Left ventricle myocardium inferior (tissue), 1 donor: ENCODE measurements at regions not wholly inside any gene's neighbourhood (a gene's known extent, or its start where the extent isn't known, plus 50 kb on each side); places are given as distances from the start of the nearest gene placed in this dataset.

ENCODE experiments used
- DNase-seq: peaks from one replicate; pipeline ENCODE4 v3.0.0-alpha.2; 2020
- H3K27ac ChIP-seq: fragments of 200-600 bp; replicated peaks from 2 replicates; pipeline ENCODE4 v1.8.0; 2021
- H3K27me3 ChIP-seq: fragments of 200-600 bp; 2 replicates; pipeline ENCODE4 v1.8.0; 2021; ENCODE audit warnings: low read depth
- H3K36me3 ChIP-seq: fragments of 200-600 bp; 2 replicates; pipeline ENCODE4 v1.8.0; 2021
- H3K4me1 ChIP-seq: fragments of 200-600 bp; 2 replicates; pipeline ENCODE4 v1.8.0; 2021
- H3K4me3 ChIP-seq: fragments of 200-600 bp; 2 replicates; pipeline ENCODE4 v1.8.0; 2021; ENCODE audit warnings: mild to moderate bottlenecking, moderate library complexity
- H3K9me3 ChIP-seq: fragments of 200-600 bp; replicated peaks from 2 replicates; pipeline ENCODE4 v1.8.0; 2021
- CTCF ChIP-seq: fragments of 200-600 bp; IDR thresholded peaks from 2 replicates; pipeline ENCODE4 v1.8.0; 2021; ENCODE audit warnings: antibody characterized with exemption, mild to moderate bottlenecking, borderline replicate concordance
- intact Hi-C: fragments of 100-400 bp; cut with micrococcal nuclease; formaldehyde crosslinking; loops from one replicate; pipeline ENCODE4 v1.11.0; 2022
- donor health status: DM: no; HTN: yes; CAD: no; lungs with severe emphysema.

DNA sequence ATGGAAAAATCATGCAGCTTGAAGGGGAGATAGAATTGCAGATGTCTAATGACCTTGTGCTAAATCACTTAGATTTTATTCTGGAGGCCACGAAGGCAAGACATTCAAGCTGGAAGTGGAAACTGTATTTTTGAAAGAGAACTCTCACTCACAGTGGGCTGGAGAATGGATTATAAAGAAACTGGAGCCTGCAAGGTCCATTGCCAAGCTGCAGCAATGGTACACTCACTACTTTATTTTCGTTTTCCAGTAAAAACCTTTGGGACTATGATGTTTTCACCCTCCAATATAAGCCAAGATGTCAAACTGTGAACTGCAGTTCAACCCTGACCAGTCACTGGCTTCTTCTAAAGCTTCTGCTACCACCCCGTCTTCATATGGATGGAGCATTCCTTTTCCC, 62.0 kb downstream of the SKIDA1 start:
- TF ChIP-seq CTCF = no peak
- Histone ChIP-seq H3K27me3 (no peaks in the 10 kb centered on the region), H3K27ac (no peak overlapping the region), H3K9me3 (peaks cover 4% of the 10 kb centered on the region), H3K4me3 (no peak overlapping the region), H3K36me3 (no peaks in the 10 kb centered on the region), H3K4me1 (no peaks in the 10 kb centered on the region)
- no peak for DNase-seq
- intact Hi-C loops = no loop called here

GRCh38 chr10:21458126-21458871, 67.2 kb downstream of the SKIDA1 start:
- Histone ChIP-seq H3K9me3 (peaks cover 25% of the 10 kb centered on the region), H3K4me1 (no peaks in the 10 kb centered on the region), H3K4me3 (no peak overlapping the region), H3K36me3 (no peaks in the 10 kb centered on the region), H3K27me3 (no peaks in the 10 kb centered on the region), H3K27ac (no peak overlapping the region)
- intact Hi-C loops = no loop called here
- no peak for DNase-seq
- no peak for TF ChIP-seq CTCF

DNA sequence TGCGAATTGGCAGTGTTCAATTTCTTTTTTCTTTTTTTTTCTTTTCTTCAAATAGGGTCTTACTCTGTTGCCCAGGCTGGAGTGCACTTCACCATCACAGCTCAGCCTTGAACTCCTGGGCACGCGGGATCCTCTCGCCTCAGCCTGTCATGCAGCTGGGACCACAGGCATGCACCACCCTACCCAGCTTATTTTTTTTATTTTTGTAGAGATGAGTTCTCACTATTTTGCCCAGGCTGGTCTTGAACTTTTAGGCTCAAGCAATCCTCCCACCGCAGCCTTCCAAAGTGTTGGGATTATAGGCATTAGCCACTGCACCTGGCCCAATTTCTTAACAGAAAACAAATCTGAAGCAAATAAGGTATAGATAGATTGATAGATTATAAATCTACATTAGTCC, 69.3 kb downstream of the SKIDA1 start:
- H3K4me3 ChIP-seq = no peak overlapping the region
- intact Hi-C loops = no loop called here
- no peaks in the 10 kb centered on the region for H3K4me1 ChIP-seq
- H3K36me3 ChIP-seq = no peaks in the 10 kb centered on the region
- H3K27ac ChIP-seq = no peak overlapping the region
- no peaks in the 10 kb centered on the region for H3K27me3 ChIP-seq
- DNase-seq = no peak
- H3K9me3 ChIP-seq = peaks cover 25% of the 10 kb centered on the region
- TF ChIP-seq CTCF = no peak

DNA sequence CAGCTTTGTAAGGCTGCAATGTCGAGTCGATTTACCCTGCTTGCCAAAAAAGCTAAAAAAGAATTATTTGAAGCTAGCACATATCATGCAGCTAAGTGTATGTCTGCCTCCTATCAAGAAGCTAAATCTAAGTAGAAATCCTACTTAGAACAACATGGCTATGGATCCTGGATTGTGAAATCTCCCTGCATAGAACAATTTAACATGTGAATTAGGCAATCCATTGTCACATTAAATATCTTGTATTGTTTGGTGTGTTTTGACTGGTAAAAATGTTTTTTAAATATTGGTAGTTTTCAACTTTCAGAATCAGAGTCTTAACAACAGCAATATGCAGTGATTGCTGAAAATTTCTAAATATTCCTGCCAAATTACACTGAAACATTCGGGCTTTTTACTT, 73.3 kb downstream of the SKIDA1 start:
- H3K4me3 ChIP-seq = no peak overlapping the region
- no peak overlapping the region for H3K27ac ChIP-seq
- no peaks in the 10 kb centered on the region for H3K36me3 ChIP-seq
- H3K9me3 ChIP-seq = peaks cover 36% of the 10 kb centered on the region
- intact Hi-C loops = no loop called here
- no peaks in the 10 kb centered on the region for H3K4me1 ChIP-seq
- no peak for TF ChIP-seq CTCF
- H3K27me3 ChIP-seq = no peaks in the 10 kb centered on the region
- DNase-seq = no peak

- TF ChIP-seq CTCF = no peak
- H3K27me3 ChIP-seq = no peaks in the 10 kb centered on the region
- no peaks in the 10 kb centered on the region for H3K4me1 ChIP-seq
- H3K36me3 ChIP-seq = no peaks in the 10 kb centered on the region
- intact Hi-C loops = no loop called here
- DNase-seq = no peak
- H3K4me3 ChIP-seq = no peak overlapping the region
- H3K9me3 ChIP-seq = peaks cover 16% of the 10 kb centered on the region
- no peak overlapping the region for H3K27ac ChIP-seq
These were observed 76.1 kb downstream of the SKIDA1 start for GRCh38 chr10:21449288-21449966.
